GM19438 (cell line): ENCODE measurements at regions not wholly inside any gene's neighbourhood (a gene's known extent, or its start where the extent isn't known, plus 50 kb on each side); places are given as distances from the start of the nearest gene placed in this dataset.
"Not testable (repeated sequence)": the region's sequence is repeated elsewhere in the genome, so short reads cannot be mapped to it uniquely, and the experiment has no call there.

Experiments used
- ATAC-seq: cut with Tn5 transposase; IDR thresholded peaks from one replicate; pipeline ENCODE4 v1.9.1; 2021; ENCODE audit warnings: low read depth; ENCODE audit not compliant: unreplicated experiment

DNA sequence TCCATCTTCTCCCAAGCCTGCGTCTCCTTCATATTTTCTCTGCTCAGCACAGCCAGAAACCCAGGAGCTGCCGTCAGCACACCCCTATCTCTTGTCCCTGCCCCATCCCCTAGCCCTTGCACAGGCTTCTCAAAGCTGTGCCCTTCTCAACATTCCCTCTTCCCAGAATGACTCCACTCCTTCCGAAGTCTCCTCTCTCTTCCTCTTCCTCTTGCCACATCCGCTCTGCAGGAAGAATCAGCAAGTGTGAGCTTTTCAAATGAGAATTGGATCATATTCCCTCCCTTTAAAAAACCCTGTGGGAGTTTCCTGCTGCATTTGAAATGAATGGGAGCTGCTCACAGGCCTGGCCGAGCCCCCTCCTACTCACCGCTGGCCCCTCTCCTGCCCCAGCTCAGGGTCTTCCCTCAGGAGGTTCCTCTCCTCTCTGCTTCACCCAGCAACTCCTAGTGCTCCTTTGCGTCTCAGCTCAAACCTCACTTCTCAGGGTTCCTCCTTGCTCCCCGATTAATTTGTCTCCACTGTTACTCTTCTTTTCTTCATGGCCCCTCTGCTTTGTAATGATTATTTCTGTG lies 528.5 kb upstream of the CCDC196 start:
- no peak for ATAC-seq

DNA sequence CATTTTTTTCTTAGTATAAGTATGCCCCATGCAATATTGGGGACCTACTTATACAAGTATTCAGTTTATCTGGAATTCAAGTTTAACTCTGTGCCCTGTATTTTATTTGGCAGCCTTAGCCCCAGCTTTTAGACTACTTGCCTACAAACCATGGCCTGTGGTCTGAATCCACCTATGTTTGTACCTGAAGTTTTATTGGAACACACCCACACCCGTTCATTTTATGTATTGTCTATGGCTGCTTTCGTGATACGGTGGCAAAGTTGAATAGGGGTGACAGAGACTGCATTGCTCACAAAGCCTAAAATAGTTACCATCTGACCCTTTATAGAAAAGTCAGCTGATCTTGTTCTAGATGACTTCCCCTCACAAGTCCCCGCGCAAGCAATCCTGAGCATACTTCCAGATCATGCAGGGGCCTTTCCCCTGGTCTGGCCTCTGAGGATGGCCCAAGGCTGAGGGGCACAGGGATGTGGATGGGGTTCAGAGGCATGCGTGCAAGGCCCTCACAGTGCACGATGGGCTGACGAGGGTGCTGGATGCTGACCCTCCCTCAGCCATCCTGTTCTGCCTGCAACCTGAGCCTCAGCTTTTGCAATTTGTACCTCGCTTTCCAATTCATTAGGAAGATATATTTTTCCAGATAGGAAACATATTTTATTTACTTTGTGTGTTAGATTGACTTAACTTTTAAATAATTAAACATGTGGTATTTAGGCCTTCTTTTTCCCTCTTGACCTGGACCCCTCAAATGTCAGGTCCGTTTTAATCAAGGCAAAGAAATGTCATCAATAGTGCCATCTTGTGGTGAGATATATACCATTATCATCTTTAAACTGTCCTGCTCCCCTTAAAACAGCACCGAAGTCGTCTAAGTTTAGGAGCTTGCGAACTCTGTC lies 527.3 kb upstream of the CCDC196 start:
- peak; percentile 51 for ATAC-seq

DNA sequence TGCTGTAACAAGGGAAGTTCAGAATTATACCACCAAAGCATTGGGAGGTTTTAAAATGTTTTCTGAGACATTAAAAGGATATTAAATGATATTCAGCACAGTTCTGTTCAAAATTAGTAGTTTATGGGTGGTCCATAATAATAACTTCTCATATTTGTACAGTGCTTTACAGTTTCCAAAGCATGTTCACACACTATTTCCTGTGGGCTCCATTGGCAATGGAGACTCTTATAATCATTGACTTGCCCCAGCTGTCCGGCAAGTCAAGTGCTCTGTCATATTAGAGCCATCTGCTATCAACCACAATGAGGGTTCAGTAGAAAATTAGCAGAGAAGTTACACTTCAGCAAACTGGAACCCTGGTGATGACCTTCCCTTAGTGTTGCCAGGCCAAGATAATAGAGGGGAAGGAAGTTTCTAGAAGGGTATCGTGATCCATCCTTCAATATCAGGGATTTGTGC lies 526.6 kb upstream of the CCDC196 start:
- ATAC-seq, result peak; percentile 72

DNA sequence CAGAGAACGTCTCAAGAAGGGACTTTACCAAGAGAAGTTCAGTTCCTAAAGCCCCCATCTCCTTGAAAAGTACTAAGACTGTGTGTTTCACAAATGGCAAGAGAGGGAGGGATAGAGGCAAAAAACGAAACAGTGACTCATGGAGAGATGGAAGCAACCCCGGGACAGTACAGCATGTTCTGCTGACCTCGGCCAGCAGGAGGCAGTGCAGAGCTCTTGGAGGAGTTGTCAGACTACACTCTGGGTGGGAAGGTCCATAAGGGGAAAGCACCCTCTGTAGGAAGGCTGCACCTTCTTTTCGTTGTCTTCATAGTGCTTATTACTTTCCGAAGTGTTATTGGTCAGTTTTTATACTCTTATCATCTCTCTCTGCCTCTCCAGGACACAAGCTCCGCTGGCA lies 525.2 kb upstream of the CCDC196 start:
- no peak for ATAC-seq

DNA sequence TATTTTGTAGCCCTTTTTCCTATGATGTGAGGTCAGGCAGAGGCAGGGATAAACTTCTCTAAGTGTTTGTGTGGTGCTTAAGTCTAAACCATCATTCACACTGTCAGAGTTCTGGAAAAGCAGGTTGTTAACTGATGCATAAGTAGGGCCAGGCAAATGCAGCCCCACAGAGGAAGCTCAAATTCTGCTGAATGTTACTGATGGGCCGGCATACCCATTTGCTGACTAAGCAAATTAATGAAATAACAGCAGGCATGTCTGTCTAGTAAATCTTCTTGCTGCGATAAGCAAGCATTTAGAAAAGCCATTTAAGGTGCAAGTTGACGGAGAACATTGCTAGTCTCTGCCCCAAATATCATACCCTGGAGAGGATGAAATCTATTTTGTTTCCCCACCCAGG lies 523.2 kb upstream of the CCDC196 start:
- no peak for ATAC-seq

DNA sequence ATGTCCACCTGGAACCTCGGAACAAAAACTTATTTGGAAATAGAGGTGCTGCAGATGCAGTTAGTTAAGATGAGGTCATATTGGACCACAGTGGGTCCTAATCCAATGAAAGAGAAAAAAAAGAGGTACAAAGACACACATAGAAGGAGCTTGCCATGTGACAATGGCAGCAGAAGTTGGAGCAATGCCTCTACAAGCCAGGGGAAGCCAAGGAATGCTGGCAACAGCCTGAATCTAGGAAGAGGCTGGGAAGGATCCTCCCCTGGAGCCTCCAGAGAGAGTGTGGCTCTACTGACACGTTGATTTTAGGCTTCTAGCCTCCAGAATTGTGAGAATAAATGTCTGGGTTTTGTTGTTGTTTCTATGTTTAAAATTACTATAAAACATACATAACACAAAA lies 521.8 kb upstream of the CCDC196 start:
- ATAC-seq, result no peak

DNA sequence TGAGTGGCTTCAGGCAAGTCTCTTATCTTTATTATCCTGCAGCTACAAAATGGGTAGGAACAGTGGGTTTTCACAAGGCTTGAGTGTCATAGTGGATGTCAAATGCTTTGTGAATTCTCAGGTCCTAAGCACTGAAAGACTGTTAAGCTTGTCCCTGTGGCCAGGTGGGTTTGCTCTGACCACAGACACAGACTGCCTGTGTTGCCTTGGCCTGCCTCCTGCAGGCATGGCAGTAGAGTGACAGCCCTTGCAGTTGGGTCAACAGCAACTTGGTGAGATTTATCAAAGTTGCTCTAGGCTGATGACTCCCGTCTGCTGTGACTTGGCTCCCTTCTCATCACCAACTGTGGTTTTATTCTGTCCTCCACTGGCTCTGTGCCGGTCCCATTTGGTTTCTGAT lies 520.0 kb upstream of the CCDC196 start:
- no peak for ATAC-seq

DNA sequence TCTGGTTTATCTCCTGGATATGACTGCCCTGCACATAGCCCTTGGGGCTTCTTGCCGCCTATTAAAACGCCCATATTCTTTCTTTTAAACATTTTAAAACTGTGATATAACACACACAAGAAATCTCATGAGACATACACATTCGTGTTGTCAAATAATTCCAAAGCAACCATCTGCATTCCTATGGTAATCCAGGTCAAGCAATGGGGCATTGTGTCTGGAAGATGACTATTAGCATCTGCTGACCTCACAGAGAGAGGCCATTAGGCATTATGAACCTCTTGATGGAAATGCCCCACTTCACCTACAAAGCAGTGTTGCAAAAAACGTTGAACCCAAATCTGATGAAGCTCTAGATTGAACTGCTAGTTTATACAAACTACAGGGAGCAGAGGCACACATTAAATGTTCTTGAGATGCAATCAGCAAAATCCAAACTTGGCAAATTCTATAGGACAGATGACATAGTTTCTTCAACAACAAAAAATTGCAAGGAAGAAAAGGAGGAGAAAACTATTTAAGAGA lies 513.8 kb upstream of the CCDC196 start:
- ATAC-seq, result no peak

DNA sequence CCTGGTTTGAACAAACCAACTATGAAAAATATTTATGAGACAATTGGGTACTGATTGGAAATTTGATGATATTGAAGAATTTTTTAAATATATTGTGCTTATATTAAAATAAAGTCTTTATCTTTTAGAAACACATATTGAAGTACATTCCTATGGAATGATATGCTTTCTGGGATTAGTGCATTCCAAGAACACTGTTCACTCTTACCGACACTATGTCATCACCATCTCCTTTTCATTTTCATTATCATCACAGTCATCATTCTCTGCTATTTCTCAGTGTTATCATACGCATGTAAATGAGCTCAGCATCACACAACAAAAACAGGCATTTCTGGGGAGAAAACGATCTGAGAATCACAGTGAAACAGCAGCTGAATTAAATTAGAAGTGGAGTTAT lies 513.3 kb upstream of the CCDC196 start:
- ATAC-seq, result no peak

DNA sequence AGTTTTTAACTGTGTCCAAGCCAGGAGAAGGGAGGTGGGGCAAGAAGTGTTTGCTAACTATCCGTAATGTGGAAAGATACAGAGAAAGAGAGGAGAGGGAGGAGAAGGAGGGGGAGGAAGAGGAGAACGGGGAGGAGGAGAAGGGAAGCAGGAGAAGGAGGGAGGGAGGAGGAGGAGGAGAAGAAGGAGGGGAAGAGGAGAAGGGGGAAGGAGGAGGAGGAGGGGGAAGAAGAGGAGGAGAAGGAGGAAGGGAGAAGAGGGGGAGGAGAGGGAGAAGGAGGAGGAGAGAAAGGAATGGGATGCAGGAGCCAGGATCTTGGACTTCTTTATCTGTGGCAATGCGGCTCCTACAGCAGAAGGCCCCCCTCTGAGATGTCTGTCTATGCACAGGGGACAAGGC lies 510.3 kb upstream of the CCDC196 start:
- no peak for ATAC-seq

DNA sequence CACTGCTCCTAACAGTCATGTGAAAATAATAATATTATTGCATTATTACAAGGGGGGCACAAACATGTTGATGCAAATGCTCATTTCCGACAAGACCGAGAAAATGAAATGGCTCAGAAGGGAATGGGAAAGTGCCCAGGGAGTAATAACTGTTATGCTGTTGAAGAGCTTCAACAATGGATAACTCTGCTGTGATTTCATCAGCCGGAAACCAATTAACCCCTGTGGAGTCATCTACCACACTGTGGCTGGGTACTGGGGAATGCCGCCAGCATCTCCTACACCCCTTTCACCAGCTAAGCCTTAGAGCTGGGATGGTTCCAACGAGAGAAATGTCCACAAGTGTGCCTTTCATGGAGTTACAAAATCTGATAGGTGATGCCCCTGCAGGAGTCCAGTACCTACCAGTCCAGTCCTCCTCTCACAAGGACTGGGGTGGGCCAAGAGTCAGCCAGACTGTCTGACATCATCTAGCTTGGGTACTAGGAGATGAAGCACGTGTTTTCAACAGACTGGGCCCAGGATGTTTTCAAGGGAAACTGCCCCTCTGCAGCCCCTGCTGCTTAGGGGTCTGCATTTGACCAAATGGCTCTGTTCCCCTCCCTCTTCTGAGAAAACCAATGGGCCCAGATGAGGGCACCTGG lies 509.3 kb upstream of the CCDC196 start:
- no peak for ATAC-seq

DNA sequence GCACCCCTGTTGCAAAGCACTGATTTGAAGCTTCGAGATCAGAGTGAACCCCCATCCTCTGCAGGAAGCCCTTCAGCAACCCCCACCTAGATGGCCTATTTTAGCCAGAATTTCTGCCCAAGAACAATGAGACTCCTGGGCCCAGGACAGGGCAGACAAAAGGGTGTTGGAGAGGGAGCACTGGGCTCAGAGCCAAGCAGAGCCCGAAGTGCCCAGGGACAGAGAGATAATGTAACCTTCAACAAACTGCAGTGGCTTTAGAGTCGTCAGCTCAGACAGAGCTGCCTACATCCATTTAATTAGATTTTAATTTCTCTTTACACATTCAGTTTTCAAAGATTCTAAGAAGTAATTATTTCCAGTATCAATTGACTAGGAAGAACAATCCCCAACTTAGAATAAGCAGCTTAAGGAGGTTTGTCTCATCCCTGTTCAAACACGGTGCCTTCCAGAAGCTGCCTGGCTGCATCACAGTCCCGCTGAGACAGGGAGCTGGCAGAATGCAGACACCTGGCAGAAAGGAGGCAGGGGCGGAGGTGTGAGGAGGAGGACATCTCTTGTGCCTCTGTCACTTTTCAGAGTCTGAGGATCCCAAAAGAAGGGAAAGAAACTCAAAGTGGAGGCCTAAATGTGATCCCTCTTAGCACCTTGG lies 504.9 kb upstream of the CCDC196 start:
- ATAC-seq, result no peak

DNA sequence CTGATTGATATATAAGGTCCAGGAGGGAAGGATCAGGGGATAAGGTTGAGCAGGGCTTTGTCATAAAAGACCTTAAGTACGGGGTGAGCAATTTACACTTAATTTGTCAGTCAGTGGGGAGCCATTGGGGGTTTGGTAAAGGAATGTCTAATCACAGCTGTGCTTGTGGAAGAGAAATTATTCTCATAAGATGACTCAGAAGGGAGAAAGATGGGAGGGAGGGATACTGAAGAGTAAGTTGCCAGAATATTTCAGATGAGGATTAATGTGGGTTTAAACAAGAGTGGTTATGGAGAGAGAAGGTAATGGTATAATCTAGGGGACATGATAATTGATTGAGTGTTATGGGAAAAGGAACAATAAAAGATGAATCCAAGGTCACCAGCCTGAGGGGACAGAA lies 500.1 kb upstream of the CCDC196 start:
- ATAC-seq, result no peak

DNA sequence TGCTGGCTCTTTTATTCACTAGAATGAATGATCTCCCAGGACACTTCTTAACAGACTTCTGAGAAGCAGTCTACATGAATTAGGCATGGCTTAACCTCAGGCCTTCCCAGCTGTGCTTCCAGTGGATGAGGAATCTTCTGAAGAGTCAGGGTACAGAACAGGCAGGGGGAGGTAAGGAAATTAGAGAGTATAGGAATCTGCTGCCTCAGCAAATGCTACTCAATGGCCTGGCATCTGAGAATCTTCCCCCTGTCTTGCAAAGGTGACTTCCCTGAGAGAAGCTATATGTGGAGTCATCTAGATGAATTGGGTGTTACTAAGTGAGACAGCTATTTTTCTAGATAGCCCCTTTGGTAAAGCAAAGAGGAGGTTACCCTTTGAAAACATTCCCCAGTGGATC lies 496.2 kb upstream of the CCDC196 start:
- ATAC-seq, result no peak

DNA sequence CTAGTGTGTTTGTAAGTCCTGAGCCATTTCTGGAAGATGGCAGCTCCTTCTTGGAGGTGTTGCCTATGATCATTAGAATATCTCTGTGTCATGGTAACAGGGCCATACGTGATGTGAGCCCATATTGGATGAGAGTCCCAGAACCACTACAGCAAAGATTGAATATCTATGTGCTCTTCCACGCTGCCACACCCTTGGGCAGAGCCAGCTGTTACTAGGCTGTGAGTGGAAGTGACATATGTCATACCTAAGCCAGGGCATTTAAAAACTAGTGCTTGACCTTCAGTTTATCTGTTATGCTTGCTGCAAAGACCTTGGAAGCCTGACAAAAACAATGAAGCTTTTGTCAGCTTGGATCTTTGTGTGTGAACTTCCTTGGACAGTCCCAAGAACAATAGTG lies 495.1 kb upstream of the CCDC196 start:
- no peak for ATAC-seq

DNA sequence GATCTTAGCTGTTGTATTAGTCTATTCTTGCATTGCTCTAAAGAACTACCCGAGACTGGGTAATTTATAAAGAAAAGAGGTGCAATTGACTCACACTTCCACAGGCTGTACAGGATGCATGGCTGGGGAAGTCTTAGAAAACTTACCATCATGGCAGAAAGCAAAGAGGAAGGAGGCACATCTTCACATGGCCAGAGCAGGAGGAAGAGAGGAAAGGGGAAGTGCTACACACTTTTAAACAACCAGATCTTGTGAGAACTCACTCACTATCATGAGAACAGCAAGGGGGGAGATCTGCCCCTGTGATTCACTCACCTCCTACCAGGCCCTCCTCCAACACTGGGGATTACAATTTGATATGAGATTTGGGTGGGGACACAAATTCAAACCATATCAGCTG lies 494.2 kb upstream of the CCDC196 start:
- ATAC-seq, result not testable (repeated sequence)

DNA sequence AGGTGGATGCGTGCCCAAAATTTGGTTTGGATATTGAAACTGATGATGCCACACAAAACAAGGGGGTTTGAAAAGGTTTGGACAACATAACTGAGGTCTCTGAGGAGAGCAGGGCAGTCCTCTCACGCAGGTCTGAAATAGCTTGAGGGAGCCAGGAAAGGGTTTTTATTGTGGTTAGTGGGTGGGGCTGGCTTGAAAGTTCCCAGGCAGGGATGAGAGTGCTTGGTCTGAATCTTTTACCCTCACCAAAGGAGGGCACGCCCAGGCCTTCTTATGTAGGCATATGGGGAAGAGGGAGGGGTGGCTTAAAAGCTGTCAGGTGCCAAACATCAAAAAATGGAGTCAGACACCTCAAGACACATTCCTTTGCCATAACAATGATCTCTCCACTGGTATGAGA lies 493.1 kb upstream of the CCDC196 start:
- ATAC-seq, result no peak

DNA sequence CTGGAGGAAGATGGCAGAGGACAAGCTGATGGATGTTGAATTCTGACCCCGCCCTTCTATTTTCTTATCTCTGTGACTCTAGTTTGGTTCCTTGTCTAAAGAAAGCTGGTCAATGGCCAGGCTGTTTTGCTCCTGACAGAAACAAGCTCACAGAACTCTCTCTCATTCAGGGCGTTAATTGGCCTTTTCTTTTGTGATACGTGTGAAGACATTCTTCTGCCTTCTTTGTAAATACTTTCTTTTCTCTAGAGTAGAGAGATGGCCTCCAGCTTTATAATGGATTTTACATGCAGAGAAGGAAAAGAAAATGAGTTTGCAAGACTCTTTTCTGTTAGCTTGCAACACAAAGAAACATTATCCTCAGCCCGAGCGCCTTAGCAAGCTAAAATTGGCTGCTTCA lies 492.2 kb upstream of the CCDC196 start:
- ATAC-seq, result no peak

DNA sequence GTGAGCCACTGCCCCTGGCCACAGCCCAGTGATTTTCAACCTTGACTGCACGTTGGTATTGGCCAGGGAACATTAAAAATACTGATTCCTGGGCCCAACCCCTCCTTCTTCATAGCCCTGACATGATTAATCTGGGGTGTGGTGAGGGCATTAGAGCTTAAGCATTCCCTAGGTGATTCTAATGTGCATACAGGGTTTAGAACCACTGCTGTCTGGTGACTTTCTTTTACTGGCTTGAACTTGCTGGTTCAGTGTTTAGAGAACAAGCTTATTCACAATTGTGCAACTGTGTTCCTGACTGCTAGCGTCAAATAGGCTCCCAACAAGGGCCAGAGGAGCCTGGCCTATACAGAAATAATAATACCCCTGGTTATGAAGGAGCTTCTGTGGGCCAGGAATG lies 488.8 kb upstream of the CCDC196 start:
- no peak for ATAC-seq

DNA sequence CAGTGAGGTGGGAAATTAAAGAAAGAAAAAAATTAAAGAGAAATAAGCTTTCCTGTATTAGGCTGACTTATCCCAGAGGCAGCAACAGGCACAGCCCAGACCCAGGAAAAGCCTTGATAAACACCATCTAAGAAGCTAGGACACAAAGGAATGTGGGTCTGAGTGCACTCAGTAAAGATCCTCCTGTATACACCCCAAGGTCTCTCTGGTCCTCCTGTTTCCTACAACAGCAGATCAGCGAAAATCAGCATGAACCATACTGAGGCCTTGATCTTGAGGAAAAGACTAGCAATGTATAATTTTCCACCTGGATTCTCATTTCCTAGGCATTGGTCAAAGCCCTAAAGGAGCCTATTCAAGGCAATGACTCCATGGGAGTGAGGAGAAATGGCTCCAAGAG lies 486.3 kb upstream of the CCDC196 start:
- no peak for ATAC-seq

DNA sequence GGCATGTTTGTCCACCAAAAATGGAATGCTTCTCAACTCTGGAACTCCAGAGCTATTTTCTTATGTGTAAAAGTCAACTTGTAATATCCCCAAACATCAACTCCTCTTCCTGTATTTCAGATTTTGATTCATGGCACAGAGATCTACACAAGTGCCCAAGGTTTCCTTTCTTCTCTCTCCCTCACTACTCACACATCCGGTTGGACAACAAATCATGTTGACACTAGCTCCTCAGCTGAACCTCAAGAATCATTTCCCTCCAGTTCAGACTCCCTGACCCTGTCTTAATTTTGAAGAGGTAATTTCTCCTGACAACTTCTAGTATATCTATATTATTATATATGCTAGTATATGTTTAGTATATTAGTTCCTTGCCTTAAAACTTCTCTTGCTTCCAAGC lies 485.4 kb upstream of the CCDC196 start:
- ATAC-seq, result no peak
